Stimulated activated CD4-positive, alpha-beta T cell treated with anti-CD3 and anti-CD28 coated beads, Interleukin-4, amount 100 ng/mL, for 1 hour (primary cell): ENCODE measurements at regions not wholly inside any gene's neighbourhood (a gene's known extent, or its start where the extent isn't known, plus 50 kb on each side); places are given as distances from the start of the nearest gene placed in this dataset.
"Not testable (repeated sequence)": the region's sequence is repeated elsewhere in the genome, so short reads cannot be mapped to it uniquely, and the experiment has no call there.

Experiments used
- DNase-seq: peaks from one replicate; pipeline ENCODE4 v3.0.0-alpha.2; 2020

- DNase-seq, result no peak
These were observed 1342.2 kb downstream of the BRD1 start for GRCh38 chr22:48485149-48486133.

- no peak for DNase-seq
These were observed 1343.7 kb downstream of the BRD1 start for GRCh38 chr22:48483764-48484528.

- no peak for DNase-seq
These were observed 1344.9 kb downstream of the BRD1 start for GRCh38 chr22:48482771-48483170.

GRCh38 chr22:48482198-48482597 lies 1345.5 kb downstream of the BRD1 start:
- DNase-seq, result not testable (repeated sequence)

- DNase-seq, result no peak
These were observed 1345.9 kb downstream of the BRD1 start for GRCh38 chr22:48481748-48482147.

- no peak for DNase-seq
These were observed 1349.0 kb downstream of the BRD1 start for GRCh38 chr22:48478529-48479265.

GRCh38 chr22:48478124-48478523 lies 1349.5 kb downstream of the BRD1 start:
- no peak for DNase-seq

GRCh38 chr22:48477031-48477721 lies 1350.5 kb downstream of the BRD1 start:
- no peak for DNase-seq

- no peak for DNase-seq
These were observed 1351.1 kb downstream of the BRD1 start for GRCh38 chr22:48476577-48476976.

GRCh38 chr22:48475661-48476345 lies 1351.9 kb downstream of the BRD1 start:
- no peak for DNase-seq

GRCh38 chr22:48474881-48475280 lies 1352.8 kb downstream of the BRD1 start:
- DNase-seq, result no peak

- DNase-seq, result no peak
These were observed 1354.5 kb downstream of the BRD1 start for GRCh38 chr22:48473202-48473601.

- DNase-seq, result no peak
These were observed 1363.4 kb downstream of the BRD1 start for GRCh38 chr22:48464246-48464645.

- no peak for DNase-seq
These were observed 1367.5 kb downstream of the BRD1 start for GRCh38 chr22:48459859-48460823.

- no peak for DNase-seq
These were observed 1368.4 kb downstream of the BRD1 start for GRCh38 chr22:48459259-48459658.

- no peak for DNase-seq
These were observed 1371.2 kb downstream of the BRD1 start for GRCh38 chr22:48456449-48456848.

GRCh38 chr22:48453751-48454485 lies 1373.8 kb downstream of the BRD1 start:
- DNase-seq, result no peak

- DNase-seq, result no peak
These were observed 1374.5 kb downstream of the BRD1 start for GRCh38 chr22:48453171-48453570.

- DNase-seq, result no peak
These were observed 1374.9 kb downstream of the BRD1 start for GRCh38 chr22:48452766-48453165.

GRCh38 chr22:48451891-48452290 lies 1375.8 kb downstream of the BRD1 start:
- no peak for DNase-seq
